Large intestine (tissue), 3 donors: ENCODE measurements at regions not wholly inside any gene's neighbourhood (a gene's known extent, or its start where the extent isn't known, plus 50 kb on each side); places are given as distances from the start of the nearest gene placed in this dataset.
"Not testable (repeated sequence)": the region's sequence is repeated elsewhere in the genome, so short reads cannot be mapped to it uniquely, and the experiment has no call there.

Experiments
- DNase-seq, 2 donors: peaks; one replicate each; pipeline versions ENCODE4 v3.0.0 to v3.0.0-alpha.2; 2013
- H3K27ac ChIP-seq: one replicate; pipeline ENCODE4 v1.5.1; 2013; ENCODE audit warnings: low read length
- H3K27me3 ChIP-seq: 2 replicates; pipeline ENCODE4 v1.6.1; 2013; ENCODE audit warnings: low read length; ENCODE audit not compliant: control insufficient read depth, insufficient read depth
- H3K36me3 ChIP-seq: 2 replicates; pipeline ENCODE4 v1.6.1; 2013; ENCODE audit warnings: low read length; ENCODE audit not compliant: control insufficient read depth, insufficient read depth
- H3K4me1 ChIP-seq: one replicate; pipeline ENCODE4 v1.6.1; 2013; ENCODE audit warnings: low read length; ENCODE audit not compliant: control insufficient read depth, insufficient read depth
- H3K4me3 ChIP-seq: one replicate; pipeline ENCODE4 v1.5.1; 2013; ENCODE audit warnings: low read length
- H3K9me3 ChIP-seq: one replicate; pipeline ENCODE4 v1.6.1; 2013; ENCODE audit warnings: mild to moderate bottlenecking, low read depth, low read length, moderate library complexity; ENCODE audit not compliant: control insufficient read depth
- WGBS: methylation state at CpG from one replicate; pipeline ENCODE4 v1.1.5; 2013; ENCODE audit warnings: low lambda C conversion rate; ENCODE audit not compliant: insufficient coverage; 5-methylcytosine and 5-hydroxymethylcytosine counted together

- WGBS: 80% methylated on average over 1 of the region's 3 CpGs
- peaks cover 8% of the 10 kb centered on the region for H3K9me3 ChIP-seq
- no peak overlapping the region for H3K4me3 ChIP-seq
- H3K4me1 ChIP-seq: no peaks in the 10 kb centered on the region
- H3K27ac ChIP-seq: no peak overlapping the region
- DNase-seq: no peak
- no peaks in the 10 kb centered on the region for H3K27me3 ChIP-seq
- no peaks in the 10 kb centered on the region for H3K36me3 ChIP-seq
Measured at GRCh38 chr4:28831867-28832266, 1888.3 kb upstream of the PCDH7 start.

GRCh38 chr4:28832444-28832843, 1887.7 kb upstream of the PCDH7 start:
- WGBS: 60% methylated on average over 1 of the region's 1 CpG

GRCh38 chr4:28834120-28834519, 1886.0 kb upstream of the PCDH7 start:
- no peaks in the 10 kb centered on the region for H3K36me3 ChIP-seq
- no peaks in the 10 kb centered on the region for H3K4me1 ChIP-seq
- no peaks in the 10 kb centered on the region for H3K9me3 ChIP-seq
- no peak for DNase-seq
- WGBS: no CpG with 5 or more reads among the region's 3 CpGs
- no peaks in the 10 kb centered on the region for H3K27me3 ChIP-seq
- no peak overlapping the region for H3K4me3 ChIP-seq
- no peak overlapping the region for H3K27ac ChIP-seq

More at GRCh38 chr4:28832444-28832843, 1887.7 kb upstream of the PCDH7 start:
- no peak overlapping the region for H3K4me3 ChIP-seq
- no peaks in the 10 kb centered on the region for H3K4me1 ChIP-seq
- H3K9me3 ChIP-seq: peaks cover 8% of the 10 kb centered on the region
- H3K27ac ChIP-seq: no peak overlapping the region
- H3K36me3 ChIP-seq: no peaks in the 10 kb centered on the region
- H3K27me3 ChIP-seq: no peaks in the 10 kb centered on the region
- no peak for DNase-seq

- H3K9me3 ChIP-seq: no peaks in the 10 kb centered on the region
- DNase-seq: no peak
- no peaks in the 10 kb centered on the region for H3K27me3 ChIP-seq
- no peak overlapping the region for H3K27ac ChIP-seq
- H3K4me1 ChIP-seq: no peaks in the 10 kb centered on the region
- no peak overlapping the region for H3K4me3 ChIP-seq
- no peaks in the 10 kb centered on the region for H3K36me3 ChIP-seq
Measured at GRCh38 chr4:28835501-28835900, 1884.7 kb upstream of the PCDH7 start.

- H3K27me3 ChIP-seq: no peaks in the 10 kb centered on the region
- H3K4me1 ChIP-seq: no peaks in the 10 kb centered on the region
- peaks cover 3% of the 10 kb centered on the region for H3K9me3 ChIP-seq
- H3K27ac ChIP-seq: no peak overlapping the region
- WGBS: no CpG with 5 or more reads among the region's 6 CpGs
- no peaks in the 10 kb centered on the region for H3K36me3 ChIP-seq
- no peak overlapping the region for H3K4me3 ChIP-seq
- DNase-seq: no peak
Measured at GRCh38 chr4:28842271-28842670, 1877.9 kb upstream of the PCDH7 start.

- Histone ChIP-seq H3K27me3 (no peaks in the 10 kb centered on the region), H3K4me3 (no peak overlapping the region)
Measured at GRCh38 chr4:28845158-28845557, 1875.0 kb upstream of the PCDH7 start.

GRCh38 chr4:28857028-28857427, 1863.1 kb upstream of the PCDH7 start:
- not testable (repeated sequence) for H3K9me3 ChIP-seq, H3K27ac ChIP-seq, DNase-seq, H3K27me3 ChIP-seq, H3K4me1 ChIP-seq, H3K4me3 ChIP-seq, H3K36me3 ChIP-seq
- WGBS: no CpG with 5 or more reads among the region's 7 CpGs

More at GRCh38 chr4:28845158-28845557, 1875.0 kb upstream of the PCDH7 start:
- Histone ChIP-seq H3K4me1 (no peaks in the 10 kb centered on the region), H3K27ac (no peak overlapping the region), H3K9me3 (peaks cover 3% of the 10 kb centered on the region), H3K36me3 (no peaks in the 10 kb centered on the region)
- no peak for DNase-seq

- DNase-seq: no peak
- no CpG with 5 or more reads among the region's 4 CpGs for WGBS
- Histone ChIP-seq H3K9me3 (no peaks in the 10 kb centered on the region), H3K27me3 (no peaks in the 10 kb centered on the region), H3K27ac (no peak overlapping the region), H3K36me3 (no peaks in the 10 kb centered on the region), H3K4me3 (no peak overlapping the region), H3K4me1 (no peaks in the 10 kb centered on the region)
Measured at GRCh38 chr4:28868841-28869240, 1851.3 kb upstream of the PCDH7 start.

- H3K27me3 ChIP-seq: no peaks in the 10 kb centered on the region
- H3K4me1 ChIP-seq: no peaks in the 10 kb centered on the region
- DNase-seq: no peak
- WGBS: no CpG with 5 or more reads among the region's 5 CpGs
- no peaks in the 10 kb centered on the region for H3K9me3 ChIP-seq
- no peak overlapping the region for H3K4me3 ChIP-seq
- no peak overlapping the region for H3K27ac ChIP-seq
- H3K36me3 ChIP-seq: no peaks in the 10 kb centered on the region
Measured at GRCh38 chr4:28879178-28879577, 1841.0 kb upstream of the PCDH7 start.

- no peaks in the 10 kb centered on the region for H3K27me3 ChIP-seq
- no peaks in the 10 kb centered on the region for H3K9me3 ChIP-seq
- no peak overlapping the region for H3K27ac ChIP-seq
- no peaks in the 10 kb centered on the region for H3K4me1 ChIP-seq
- no peak for DNase-seq
- H3K4me3 ChIP-seq: no peak overlapping the region
- WGBS: 83% methylated on average over 1 of the region's 2 CpGs
- H3K36me3 ChIP-seq: no peaks in the 10 kb centered on the region
Measured at GRCh38 chr4:28879900-28880299, 1840.3 kb upstream of the PCDH7 start.

- no peak for DNase-seq
- Histone ChIP-seq H3K27ac (no peak overlapping the region), H3K4me1 (no peaks in the 10 kb centered on the region), H3K9me3 (no peaks in the 10 kb centered on the region), H3K36me3 (no peaks in the 10 kb centered on the region), H3K27me3 (no peaks in the 10 kb centered on the region), H3K4me3 (no peak overlapping the region)
- WGBS: no CpG with 5 or more reads among the region's 2 CpGs
Measured at GRCh38 chr4:28883211-28883610, 1837.0 kb upstream of the PCDH7 start.
